ENCODE measurements at regions not wholly inside any gene's neighbourhood (a gene's known extent, or its start where the extent isn't known, plus 50 kb on each side); places are given as distances from the start of the nearest gene placed in this dataset.

DNA sequence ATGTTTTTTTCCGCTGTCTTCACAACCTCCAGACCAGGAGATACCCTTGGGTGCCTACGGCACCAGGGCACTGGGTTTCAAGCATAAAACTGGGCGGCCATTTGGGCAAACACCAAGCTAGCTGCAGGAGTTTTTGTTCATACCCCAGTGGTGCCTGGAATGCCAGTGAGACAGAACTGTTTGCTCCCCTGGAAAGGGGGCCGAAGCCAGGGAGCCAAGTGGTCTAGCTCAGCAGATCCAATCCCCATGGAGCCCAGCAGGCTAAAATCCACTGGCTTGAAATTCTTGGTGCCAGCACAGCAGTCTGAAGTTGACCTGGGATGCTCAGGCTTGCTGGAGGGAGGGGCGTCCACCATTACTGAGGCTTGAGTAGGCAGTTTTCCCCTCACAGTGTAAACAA lies 265.3 kb upstream of the ZEB2 start:
- no peaks in the 10 kb centered on the region for H3K36me3 ChIP-seq (ENCODE audit: control insufficient read depth, insufficient read depth, low read length)
- no TSS peak for BruUV-seq (replicated peaks)
- POLR2A ChIA-PET = no interaction called here
- no peak for DNase-seq (ENCODE audit: low read depth, low spot score)
- CTCF ChIA-PET = no interaction called here
- TF ChIP-seq SIN3A (IDR thresholded peaks at IDR 0.05; ENCODE audit: borderline replicate concordance, insufficient read depth, low read depth, low read length) (no peak), POLR2AphosphoS5 (IDR thresholded peaks at IDR 0.05; ENCODE audit: low read depth, low read length) (no peak), CTCF (IDR thresholded peaks at IDR 0.05) (no peak), TCF7L2 (IDR thresholded peaks at IDR 0.05; ENCODE audit: low read depth, low read length) (no peak)
- TF ChIP-seq, protein P1, sequence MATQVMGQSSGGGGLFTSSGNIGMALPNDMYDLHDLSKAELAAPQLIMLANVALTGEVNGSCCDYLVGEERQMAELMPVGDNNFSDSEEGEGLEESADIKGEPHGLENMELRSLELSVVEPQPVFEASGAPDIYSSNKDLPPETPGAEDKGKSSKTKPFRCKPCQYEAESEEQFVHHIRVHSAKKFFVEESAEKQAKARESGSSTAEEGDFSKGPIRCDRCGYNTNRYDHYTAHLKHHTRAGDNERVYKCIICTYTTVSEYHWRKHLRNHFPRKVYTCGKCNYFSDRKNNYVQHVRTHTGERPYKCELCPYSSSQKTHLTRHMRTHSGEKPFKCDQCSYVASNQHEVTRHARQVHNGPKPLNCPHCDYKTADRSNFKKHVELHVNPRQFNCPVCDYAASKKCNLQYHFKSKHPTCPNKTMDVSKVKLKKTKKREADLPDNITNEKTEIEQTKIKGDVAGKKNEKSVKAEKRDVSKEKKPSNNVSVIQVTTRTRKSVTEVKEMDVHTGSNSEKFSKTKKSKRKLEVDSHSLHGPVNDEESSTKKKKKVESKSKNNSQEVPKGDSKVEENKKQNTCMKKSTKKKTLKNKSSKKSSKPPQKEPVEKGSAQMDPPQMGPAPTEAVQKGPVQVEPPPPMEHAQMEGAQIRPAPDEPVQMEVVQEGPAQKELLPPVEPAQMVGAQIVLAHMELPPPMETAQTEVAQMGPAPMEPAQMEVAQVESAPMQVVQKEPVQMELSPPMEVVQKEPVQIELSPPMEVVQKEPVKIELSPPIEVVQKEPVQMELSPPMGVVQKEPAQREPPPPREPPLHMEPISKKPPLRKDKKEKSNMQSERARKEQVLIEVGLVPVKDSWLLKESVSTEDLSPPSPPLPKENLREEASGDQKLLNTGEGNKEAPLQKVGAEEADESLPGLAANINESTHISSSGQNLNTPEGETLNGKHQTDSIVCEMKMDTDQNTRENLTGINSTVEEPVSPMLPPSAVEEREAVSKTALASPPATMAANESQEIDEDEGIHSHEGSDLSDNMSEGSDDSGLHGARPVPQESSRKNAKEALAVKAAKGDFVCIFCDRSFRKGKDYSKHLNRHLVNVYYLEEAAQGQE (IDR thresholded peaks at IDR 0.05; ENCODE audit: insufficient read depth in 1 of 2, low read depth in 2 of 2, low read length in 1 of 2) = no peak
- H3K27me3 ChIP-seq (ENCODE audit: control insufficient read depth, insufficient read depth, low read length) = no peaks in the 10 kb centered on the region
- intact Hi-C loops (cut with micrococcal nuclease; ENCODE audit: unreplicated experiment) (no loop called here), in situ Hi-C loops (cut with HindIII; ENCODE audit: low pct_unique_long_range_greater_than_20kb, low sequenced_read_pairs) (no loop called here)
- no peak overlapping the region for H3K4me3 ChIP-seq (ENCODE audit: low read depth in 2 of 2, low read length in 2 of 2)
- H3K27ac ChIP-seq (ENCODE audit: low read length) = no peak overlapping the region
- H3K4me1 ChIP-seq (ENCODE audit: control insufficient read depth, insufficient read depth, low read length) = no peaks in the 10 kb centered on the region
- no peaks in the 10 kb centered on the region for H3K9me3 ChIP-seq (ENCODE audit: control insufficient read depth, insufficient read depth, low read depth, low read length)
- no peak for ATAC-seq

DNA sequence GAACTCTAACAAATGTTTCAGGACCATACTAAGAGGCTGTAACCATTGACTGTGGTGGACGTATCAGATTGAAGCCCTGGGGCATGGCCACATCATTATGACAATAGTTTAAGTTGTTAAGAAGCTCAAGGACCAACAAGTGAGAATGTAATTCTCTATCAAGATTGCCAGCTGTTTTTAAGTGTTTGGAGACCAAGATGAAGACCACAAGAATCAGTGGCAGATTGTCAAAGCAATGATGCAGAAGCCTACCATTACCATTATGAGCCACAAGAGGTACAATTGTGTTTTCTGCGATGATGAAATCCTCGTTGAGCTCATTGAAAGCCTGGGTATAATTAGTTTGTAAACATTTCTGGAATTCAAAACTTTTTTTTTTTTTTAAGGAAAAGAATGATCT lies 261.1 kb upstream of the ZEB2 start:
- CTCF ChIA-PET = no interaction called here
- no peak for DNase-seq (ENCODE audit: low read depth, low spot score)

More for the DNA sequence above, 261.1 kb upstream of the ZEB2 start:
- no TSS peak for BruUV-seq (replicated peaks)
- no peak overlapping the region for H3K27ac ChIP-seq (ENCODE audit: low read length)
- in situ Hi-C loops (cut with HindIII; ENCODE audit: low pct_unique_long_range_greater_than_20kb, low sequenced_read_pairs) (no loop called here), intact Hi-C loops (cut with micrococcal nuclease; ENCODE audit: unreplicated experiment) (no loop called here)
- H3K36me3 ChIP-seq (ENCODE audit: control insufficient read depth, insufficient read depth, low read length) = no peaks in the 10 kb centered on the region
- POLR2A ChIA-PET = interaction anchor here (0.7 kb wide), 1 partner anchor 142 kb away, joined by 7 read pairs; no protein-coding TSS in a partner anchor
- TF ChIP-seq CTCF (IDR thresholded peaks at IDR 0.05) (no peak), TCF7L2 (IDR thresholded peaks at IDR 0.05; ENCODE audit: low read depth, low read length) (no peak), POLR2AphosphoS5 (IDR thresholded peaks at IDR 0.05; ENCODE audit: low read depth, low read length) (no peak), SIN3A (IDR thresholded peaks at IDR 0.05; ENCODE audit: borderline replicate concordance, insufficient read depth, low read depth, low read length) (no peak)
- TF ChIP-seq, protein P1 (IDR thresholded peaks at IDR 0.05; ENCODE audit: insufficient read depth in 1 of 2, low read depth in 2 of 2, low read length in 1 of 2) = no peak
- H3K9me3 ChIP-seq (ENCODE audit: control insufficient read depth, insufficient read depth, low read depth, low read length) = no peaks in the 10 kb centered on the region
- no peak overlapping the region for H3K4me3 ChIP-seq (ENCODE audit: low read depth in 2 of 2, low read length in 2 of 2)
- ATAC-seq = no peak
- no peaks in the 10 kb centered on the region for H3K27me3 ChIP-seq (ENCODE audit: control insufficient read depth, insufficient read depth, low read length)
- no peaks in the 10 kb centered on the region for H3K4me1 ChIP-seq (ENCODE audit: control insufficient read depth, insufficient read depth, low read length)
